Femur (tissue), 1 donor: ENCODE measurements at regions not wholly inside any gene's neighbourhood (a gene's known extent, or its start where the extent isn't known, plus 50 kb on each side); places are given as distances from the start of the nearest gene placed in this dataset.

ENCODE experiments used
- DNase-seq: peaks from one replicate; pipeline ENCODE4 v3.0.0-alpha.2; 2017

GRCh38 chr5:155872629-155873220 lies 454.2 kb upstream of the SGCD start:
- DNase-seq = no peak

DNA sequence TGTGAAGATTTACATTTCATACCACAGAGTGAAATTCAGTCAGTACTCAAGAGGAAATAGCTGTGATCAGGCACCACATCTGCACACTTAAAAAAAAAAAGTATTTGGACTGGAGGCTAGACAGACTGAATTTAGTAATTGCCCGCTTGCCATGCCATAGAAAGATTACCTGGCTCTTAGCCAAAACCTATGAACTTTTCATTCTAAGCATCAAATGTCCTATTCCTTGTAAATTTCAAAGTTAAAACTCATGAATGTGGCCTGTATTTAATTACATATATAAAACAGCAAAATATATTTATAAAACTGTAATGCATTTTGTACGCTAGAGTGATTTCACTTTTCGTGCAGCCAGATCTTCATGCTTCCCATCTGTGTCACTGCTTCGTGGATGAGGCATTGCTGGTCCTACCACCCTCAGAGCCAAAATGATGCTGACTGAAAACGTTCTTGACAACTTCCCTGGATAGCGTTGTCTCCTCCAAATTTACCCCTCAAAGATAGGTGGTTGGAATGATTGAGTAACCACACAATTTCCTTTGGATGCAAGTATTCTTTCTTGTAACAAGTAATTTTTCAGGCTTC lies 447.9 kb upstream of the SGCD start:
- no peak for DNase-seq

GRCh38 chr5:155884041-155884440 lies 442.9 kb upstream of the SGCD start:
- DNase-seq = no peak

- DNase-seq = no peak
Measured at GRCh38 chr5:155885199-155885598, 441.8 kb upstream of the SGCD start.

- DNase-seq = no peak
Measured at GRCh38 chr5:155886311-155887031, 440.5 kb upstream of the SGCD start.

GRCh38 chr5:155895484-155895883 lies 431.5 kb upstream of the SGCD start:
- DNase-seq = no peak

DNA sequence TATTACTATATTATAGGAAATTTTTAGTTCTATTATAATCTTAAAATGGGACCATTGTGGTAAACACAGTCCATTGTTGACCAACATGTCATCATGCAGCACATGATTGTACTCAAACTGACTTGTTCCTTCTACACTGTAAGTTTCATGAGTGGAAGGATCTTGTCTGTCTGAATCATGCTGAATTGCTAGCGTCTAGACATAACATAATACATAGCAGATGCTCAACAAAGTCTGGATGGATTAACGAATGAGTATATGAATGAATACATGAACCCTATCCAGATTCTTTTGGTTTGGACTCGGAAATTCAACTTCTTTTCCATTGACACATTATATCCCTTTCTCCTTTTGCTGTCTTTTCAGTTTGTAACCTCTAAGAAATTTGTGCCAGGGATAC lies 429.2 kb upstream of the SGCD start:
- no peak for DNase-seq

- DNase-seq = no peak
Measured at GRCh38 chr5:155898284-155898683, 428.7 kb upstream of the SGCD start.

- DNase-seq = no peak
Measured at GRCh38 chr5:155903791-155904190, 423.2 kb upstream of the SGCD start.

DNA sequence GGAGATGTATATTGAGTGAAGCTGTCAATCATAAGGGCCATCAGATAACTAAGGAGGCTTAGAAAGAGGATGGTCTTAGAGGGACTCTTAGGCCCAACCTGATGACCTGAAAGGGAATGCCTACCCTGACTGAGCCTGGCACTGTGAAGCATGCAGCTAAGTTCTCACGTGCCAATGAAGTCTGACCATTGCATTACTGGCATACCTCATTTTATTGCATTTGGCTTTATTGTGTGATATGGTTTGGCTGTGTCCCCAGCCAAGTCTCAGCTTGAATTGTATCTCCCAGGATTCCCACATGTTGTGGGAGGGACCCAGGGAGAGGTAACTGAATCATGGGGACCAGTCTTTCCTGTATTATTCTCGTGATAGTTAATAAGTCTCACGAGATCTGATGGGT lies 421.6 kb upstream of the SGCD start:
- peak; percentile 24 for DNase-seq

DNA sequence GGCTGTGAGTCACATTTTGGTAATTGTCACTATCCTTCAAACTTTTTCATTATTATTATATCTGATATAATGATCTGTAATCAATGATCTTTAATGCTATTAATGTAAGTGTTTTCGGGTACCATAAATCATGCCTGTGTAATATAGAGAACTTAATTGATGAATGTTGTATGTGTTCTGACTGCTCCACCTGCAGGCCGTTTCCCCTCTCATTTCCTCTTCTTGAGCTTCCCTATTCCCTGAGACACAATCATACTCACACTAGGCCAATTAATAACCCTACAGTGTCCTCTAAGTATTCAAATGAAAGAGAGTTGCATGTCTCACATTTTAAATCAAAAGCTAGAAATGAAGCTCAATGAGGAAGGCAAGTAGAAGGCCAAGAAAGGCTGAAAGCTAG lies 420.9 kb upstream of the SGCD start:
- DNase-seq = no peak

DNA sequence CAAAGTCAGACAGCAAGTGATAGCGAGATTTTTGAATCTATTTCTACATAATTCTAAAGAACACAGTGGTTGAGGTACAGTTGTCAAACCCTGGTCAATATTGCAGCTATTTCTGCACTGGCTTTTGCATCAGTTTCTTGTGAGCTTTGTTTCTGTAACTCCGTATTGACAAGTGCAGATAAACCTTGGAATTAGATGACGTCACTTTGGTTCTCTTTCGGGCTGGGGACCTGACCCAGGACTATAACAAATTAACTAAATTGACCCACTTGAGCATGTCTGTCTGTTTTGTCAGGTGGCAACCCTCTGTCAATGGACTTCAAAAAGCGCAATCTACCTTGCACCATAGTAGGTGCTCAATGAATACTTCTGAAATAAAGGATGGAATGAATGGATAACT lies 418.4 kb upstream of the SGCD start:
- no peak for DNase-seq

DNA sequence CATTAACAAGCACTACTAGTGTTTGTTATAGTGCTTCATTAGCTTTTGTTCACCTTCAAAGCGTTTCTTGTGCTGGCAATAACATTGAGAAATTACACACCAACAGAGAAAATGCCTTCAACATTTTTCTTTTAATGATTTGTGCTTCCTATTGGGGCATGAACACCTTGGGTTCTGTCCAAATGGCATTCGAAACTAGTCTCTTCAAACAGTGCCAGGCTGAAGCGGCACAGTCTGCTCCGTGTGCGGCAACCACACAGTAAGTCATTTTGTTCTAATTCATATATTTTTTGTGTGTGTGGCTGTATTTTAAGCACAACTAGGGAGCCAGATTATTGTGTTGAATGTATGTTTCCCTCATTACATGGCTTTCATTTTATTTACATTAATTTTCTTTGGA lies 414.7 kb upstream of the SGCD start:
- no peak for DNase-seq

- no peak for DNase-seq
Measured at GRCh38 chr5:155914766-155915165, 412.2 kb upstream of the SGCD start.

GRCh38 chr5:155915601-155916000 lies 411.4 kb upstream of the SGCD start:
- no peak for DNase-seq

DNA sequence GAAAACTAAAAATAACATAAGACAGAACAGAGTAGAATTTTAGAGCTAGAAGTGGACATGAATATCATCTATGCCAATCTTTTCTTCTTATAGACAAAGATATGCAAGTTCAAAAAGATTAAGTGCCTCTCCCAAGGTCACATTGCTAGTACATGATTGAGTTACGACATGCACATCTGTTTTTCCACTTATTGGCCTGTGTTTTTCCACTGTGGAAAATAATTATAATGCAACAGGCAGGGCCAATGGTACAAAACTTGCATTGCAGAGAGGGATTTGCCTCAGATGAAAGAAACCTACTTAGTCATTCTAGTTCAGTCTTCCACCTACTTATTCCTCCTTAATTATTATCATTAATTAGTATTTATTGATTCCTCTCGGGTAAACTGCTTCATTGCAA lies 407.8 kb upstream of the SGCD start:
- no peak for DNase-seq

DNA sequence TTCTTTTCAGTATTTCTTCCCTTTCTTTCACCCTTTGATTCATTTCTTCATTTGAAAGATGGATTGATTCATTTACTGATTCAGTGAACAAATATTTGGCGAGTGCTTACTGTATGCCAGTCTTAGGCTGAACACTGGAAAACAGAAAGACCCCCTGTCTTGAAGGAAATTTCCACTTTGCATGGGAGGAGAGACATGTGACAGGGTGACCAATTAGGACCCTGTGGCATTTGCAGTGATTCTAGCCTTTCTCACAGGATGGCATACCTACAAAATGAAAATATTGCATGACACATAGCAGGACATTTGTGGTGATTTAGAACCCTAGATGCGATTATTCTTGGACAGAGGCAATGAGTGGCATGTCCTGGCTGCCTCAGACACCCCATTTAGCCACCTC lies 407.2 kb upstream of the SGCD start:
- DNase-seq = no peak

DNA sequence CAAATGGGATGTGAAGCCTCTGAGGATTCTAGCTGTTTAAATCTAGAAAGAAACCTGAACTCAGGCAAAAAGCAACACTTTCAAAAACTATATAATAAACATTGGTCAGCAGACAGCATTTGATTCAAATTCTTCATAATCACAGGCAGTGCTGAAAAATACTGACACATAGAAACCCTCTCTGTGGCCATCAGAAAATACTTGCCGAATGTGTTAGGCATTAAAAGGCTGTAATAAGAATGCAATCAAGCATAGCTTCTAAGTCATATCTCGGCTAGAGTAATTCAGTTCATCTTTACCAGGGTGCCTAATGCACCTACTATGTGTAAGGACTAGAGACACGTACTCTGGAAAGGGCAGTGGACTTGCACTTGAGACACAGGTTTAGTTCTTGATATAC lies 405.3 kb upstream of the SGCD start:
- DNase-seq = no peak

- DNase-seq = no peak
Measured at GRCh38 chr5:155923784-155924183, 403.2 kb upstream of the SGCD start.

GRCh38 chr5:155926031-155926430 lies 400.9 kb upstream of the SGCD start:
- DNase-seq = no peak

- DNase-seq = no peak
Measured at GRCh38 chr5:155926766-155927165, 400.2 kb upstream of the SGCD start.

GRCh38 chr5:155929112-155929511 lies 397.9 kb upstream of the SGCD start:
- no peak for DNase-seq

- no peak for DNase-seq
Measured at GRCh38 chr5:155934964-155935363, 392.0 kb upstream of the SGCD start.

DNA sequence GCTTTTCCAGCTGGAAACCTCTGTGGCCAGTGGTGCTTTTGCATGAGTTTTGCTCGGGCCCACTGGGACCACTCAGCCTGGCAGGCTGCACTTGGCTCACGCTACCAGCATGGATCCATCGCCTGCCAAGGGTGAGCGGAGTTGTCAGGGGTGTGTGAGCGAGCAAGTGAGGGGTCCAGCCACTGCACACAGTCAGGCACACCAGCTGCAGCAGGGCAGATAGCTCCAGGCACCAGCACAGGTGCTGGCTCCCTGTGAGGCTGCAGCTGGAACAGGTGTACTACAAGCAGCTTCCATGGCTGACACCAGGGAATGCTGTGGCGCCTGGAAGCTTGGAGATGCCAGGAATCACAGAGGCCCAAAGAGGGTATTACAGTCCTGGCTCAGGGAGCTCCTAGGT lies 391.2 kb upstream of the SGCD start:
- DNase-seq = no peak
